ENCODE measurements at regions not wholly inside any gene's neighbourhood (a gene's known extent, or its start where the extent isn't known, plus 50 kb on each side); places are given as distances from the start of the nearest gene placed in this dataset.

- no peak for DNase-seq
Observed at GRCh38 chr3:187932530-187932929, 187.3 kb upstream of the BCL6 start.

GRCh38 chr3:187935623-187936156 is 190.4 kb upstream of the BCL6 start:
- DNase-seq, result peak; percentile 6

- DNase-seq, result no peak
Observed at GRCh38 chr3:187936676-187937075, 191.4 kb upstream of the BCL6 start.

GRCh38 chr3:187939891-187940290 is 194.6 kb upstream of the BCL6 start:
- no peak for DNase-seq

GRCh38 chr3:187941135-187941847 is 196.0 kb upstream of the BCL6 start:
- no peak for DNase-seq

- DNase-seq, result no peak
Observed at GRCh38 chr3:187941848-187942194, 196.6 kb upstream of the BCL6 start.

- no peak for DNase-seq
Observed at GRCh38 chr3:187942658-187943241, 197.5 kb upstream of the BCL6 start.

GRCh38 chr3:187943677-187944389 is 198.6 kb upstream of the BCL6 start:
- no peak for DNase-seq

- DNase-seq, result no peak
Observed at GRCh38 chr3:187944390-187945179, 199.3 kb upstream of the BCL6 start.

GRCh38 chr3:187945374-187945773 is 200.1 kb upstream of the BCL6 start:
- no peak for DNase-seq

GRCh38 chr3:187946163-187946691 is 201.0 kb upstream of the BCL6 start:
- DNase-seq, result no peak

- DNase-seq, result no peak
Observed at GRCh38 chr3:187946981-187947380, 201.7 kb upstream of the BCL6 start.

- no peak for DNase-seq
Observed at GRCh38 chr3:187947927-187948682, 202.8 kb upstream of the BCL6 start.

- DNase-seq, result no peak
Observed at GRCh38 chr3:187949093-187949820, 204.0 kb upstream of the BCL6 start.

GRCh38 chr3:187950671-187951070 is 203.3 kb upstream of the LPP start:
- DNase-seq, result no peak

- no peak for DNase-seq
Observed at GRCh38 chr3:187951452-187952190, 202.3 kb upstream of the LPP start.

GRCh38 chr3:187952849-187953248 is 201.1 kb upstream of the LPP start:
- no peak for DNase-seq

- no peak for DNase-seq
Observed at GRCh38 chr3:187954516-187954872, 199.5 kb upstream of the LPP start.

GRCh38 chr3:187954873-187955586 is 198.9 kb upstream of the LPP start:
- no peak for DNase-seq

GRCh38 chr3:187955587-187955952 is 198.4 kb upstream of the LPP start:
- no peak for DNase-seq

Measured in stimulated activated CD4-positive, alpha-beta T cell treated with anti-CD3 and anti-CD28 coated beads, Interleukin-4, amount 100 ng/mL, for 1 hour (primary cell).